Retinal pigment epithelial cell (primary cell): ENCODE measurements at regions not wholly inside any gene's neighbourhood (a gene's known extent, or its start where the extent isn't known, plus 50 kb on each side); places are given as distances from the start of the nearest gene placed in this dataset.

Experiments used
- DNase-seq: peaks from one replicate; pipeline ENCODE4 v3.0.0-alpha.2; 2010; ENCODE audit warnings: low read depth
- H3K4me3 ChIP-seq: 2 replicates; pipeline ENCODE4 v1.5.1; 2011; ENCODE audit warnings: mild to moderate bottlenecking, low read length, control low read depth, moderate library complexity
- TF ChIP-seq, protein P1 (sequence below): conservative IDR thresholded peaks from 2 replicates; pipeline ENCODE4 v1.5.1; 2011; ENCODE audit warnings: low read depth, low read length, control low read depth, inconsistent platforms

DNA sequence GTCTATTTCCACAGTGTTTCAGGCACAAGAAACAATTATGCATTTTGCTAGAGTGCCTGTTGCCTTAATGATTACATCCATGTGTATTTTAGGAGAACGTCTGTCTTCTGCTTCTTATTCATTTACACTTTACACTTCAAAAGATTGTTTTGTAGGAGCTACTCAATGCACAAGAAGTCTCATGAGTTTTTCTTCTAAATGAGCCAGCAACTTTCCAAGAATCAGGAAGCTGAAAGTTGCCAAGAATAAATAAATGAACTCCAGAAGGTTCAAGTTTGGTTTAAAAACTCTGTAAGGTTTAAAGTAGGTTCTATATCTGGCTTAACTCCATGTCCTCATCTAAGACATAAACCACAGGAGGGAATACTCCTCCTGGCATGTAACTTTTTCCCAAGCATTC lies 103.8 kb upstream of the ADPGK start:
- TF ChIP-seq, protein P1, sequence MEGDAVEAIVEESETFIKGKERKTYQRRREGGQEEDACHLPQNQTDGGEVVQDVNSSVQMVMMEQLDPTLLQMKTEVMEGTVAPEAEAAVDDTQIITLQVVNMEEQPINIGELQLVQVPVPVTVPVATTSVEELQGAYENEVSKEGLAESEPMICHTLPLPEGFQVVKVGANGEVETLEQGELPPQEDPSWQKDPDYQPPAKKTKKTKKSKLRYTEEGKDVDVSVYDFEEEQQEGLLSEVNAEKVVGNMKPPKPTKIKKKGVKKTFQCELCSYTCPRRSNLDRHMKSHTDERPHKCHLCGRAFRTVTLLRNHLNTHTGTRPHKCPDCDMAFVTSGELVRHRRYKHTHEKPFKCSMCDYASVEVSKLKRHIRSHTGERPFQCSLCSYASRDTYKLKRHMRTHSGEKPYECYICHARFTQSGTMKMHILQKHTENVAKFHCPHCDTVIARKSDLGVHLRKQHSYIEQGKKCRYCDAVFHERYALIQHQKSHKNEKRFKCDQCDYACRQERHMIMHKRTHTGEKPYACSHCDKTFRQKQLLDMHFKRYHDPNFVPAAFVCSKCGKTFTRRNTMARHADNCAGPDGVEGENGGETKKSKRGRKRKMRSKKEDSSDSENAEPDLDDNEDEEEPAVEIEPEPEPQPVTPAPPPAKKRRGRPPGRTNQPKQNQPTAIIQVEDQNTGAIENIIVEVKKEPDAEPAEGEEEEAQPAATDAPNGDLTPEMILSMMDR, result no peak
- DNase-seq, result no peak
- no peak overlapping the region for H3K4me3 ChIP-seq

DNA sequence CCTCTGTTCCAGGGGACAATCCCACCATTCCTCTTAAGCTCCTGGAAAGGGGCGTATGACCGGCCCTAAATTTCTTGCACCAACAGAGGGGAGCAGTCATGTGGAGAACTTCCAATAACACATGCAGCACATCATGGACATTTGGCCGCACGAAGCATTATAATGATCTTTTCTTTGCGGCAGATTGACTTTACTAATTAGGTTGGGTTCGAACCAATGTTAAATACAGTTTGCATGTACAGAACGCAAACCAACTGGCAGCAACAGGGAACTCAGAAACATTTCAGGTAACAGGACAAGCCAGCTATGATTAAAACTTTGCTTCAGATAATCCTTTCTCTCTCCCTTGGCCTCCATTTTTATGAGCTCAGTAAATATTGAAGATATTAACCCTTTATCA lies 100.8 kb upstream of the ADPGK start:
- TF ChIP-seq, protein P1, result no peak
- DNase-seq, result no peak
- no peak overlapping the region for H3K4me3 ChIP-seq

DNA sequence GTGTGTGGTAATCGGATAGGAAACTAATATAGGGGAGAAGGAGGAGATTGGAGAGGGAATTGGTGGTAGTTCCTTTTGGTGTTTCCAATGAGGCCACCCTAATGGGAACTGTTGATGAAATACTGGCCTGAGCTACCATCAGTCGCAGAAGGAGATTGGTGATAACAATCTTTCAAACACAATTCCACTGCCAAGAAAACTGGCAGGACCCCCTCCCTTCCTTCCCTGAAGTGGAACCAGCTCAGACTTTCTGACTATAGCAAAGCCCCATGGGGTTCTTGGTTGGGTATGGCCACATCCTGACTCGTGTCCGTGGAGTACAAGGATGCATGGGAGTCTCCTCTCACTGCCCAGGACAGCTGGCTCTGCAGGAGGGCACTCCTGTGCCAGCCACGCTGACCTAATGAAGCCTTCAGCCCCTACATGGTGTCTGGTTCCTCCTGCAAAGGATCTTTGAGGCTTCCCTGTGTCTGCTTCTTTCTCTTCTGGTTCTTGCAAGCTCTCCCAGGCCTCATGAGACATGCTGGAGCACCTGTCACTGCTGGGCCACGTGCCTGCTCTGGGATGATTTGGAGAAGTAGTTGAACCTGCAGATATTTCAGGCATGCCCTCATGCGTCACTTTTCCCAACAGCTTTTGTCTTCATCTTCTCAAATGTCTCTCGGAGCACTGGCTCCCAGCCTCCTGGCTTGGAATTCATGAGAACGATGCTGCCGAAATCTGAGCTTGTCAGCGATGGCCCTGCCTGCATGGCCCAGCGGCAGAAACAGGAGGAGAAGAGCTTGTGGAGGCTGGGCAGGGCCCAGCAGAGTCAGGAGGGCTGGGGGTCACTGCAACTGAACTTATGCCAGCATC lies 90.0 kb upstream of the ADPGK start:
- TF ChIP-seq, protein P1, result no peak
- DNase-seq, result no peak
- H3K4me3 ChIP-seq, result no peak overlapping the region

DNA sequence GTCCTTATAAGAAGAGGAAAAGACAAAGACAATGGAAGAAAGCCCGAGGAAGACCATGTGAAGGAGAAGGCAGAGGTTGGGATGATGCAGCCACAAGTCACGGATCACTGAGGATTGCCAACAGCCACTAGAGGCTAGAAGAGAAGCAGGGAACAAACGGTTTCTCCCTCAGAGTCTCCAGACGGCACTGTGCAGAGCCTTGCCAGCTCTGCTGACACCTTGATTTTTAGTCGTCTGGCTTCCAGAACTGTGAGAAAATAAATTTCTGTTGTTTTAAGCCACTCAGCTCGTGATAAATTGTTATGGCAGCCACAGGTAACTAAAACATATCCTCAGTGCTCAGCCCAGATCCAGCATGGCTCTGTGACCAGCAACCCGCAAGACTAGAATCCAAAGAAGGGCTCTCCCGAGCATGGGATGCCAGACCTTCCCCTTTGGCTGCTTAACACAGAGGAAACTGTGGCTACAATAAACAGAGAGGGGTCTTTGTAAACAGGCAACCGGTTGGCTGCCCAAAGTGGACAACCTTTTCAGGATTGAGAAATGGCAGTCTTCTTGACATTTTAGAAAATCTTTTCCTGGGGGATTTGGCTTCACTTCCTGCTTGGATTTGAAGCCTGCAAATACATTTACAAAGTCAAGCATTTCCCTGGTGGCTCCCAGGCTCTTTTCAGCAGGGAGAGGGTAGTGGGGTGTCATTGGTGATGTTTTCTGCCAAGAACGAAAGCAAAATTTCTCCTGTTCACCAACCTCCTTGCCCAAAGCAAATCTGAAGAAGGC lies 88.7 kb upstream of the ADPGK start:
- TF ChIP-seq, protein P1, result no peak
- no peak overlapping the region for H3K4me3 ChIP-seq
- DNase-seq, result no peak

DNA sequence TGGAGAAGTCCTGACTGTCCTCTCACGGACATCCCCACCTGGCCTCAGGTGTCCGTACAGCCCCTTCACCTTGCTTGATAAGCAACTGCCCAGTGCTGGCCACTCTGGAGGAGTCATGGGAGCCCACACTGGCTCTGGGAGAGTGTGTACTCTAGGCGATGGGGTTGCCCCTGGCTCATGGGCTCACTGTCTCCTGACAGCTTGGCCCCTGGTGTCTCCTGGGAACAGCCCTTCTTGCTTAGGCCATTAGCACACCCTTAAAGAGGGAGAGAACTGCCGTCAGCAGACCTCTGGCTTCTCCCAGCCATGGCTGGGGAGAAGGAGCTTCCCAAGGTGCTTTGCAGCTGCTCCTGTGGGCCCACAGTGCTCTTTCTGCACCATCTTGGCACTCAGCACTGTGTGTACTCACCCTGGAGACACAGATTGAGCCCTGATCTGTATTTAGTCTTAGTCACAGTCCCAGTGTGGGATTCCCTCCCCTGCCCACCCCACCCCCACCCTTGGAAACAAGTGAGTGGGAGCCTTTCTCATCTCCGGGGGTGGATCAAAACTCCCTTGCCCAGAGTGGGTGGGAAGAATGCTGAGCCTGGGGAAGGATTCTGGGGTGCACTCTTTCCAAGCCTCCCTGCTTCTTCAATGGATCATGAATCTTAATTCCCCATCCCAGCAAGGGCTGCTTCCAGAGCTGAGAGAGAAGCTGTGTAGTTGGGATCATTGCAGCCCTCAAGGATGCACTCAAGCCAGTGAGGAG lies 83.5 kb upstream of the ADPGK start:
- H3K4me3 ChIP-seq, result no peak overlapping the region
- no peak for DNase-seq
- TF ChIP-seq, protein P1, result no peak

DNA sequence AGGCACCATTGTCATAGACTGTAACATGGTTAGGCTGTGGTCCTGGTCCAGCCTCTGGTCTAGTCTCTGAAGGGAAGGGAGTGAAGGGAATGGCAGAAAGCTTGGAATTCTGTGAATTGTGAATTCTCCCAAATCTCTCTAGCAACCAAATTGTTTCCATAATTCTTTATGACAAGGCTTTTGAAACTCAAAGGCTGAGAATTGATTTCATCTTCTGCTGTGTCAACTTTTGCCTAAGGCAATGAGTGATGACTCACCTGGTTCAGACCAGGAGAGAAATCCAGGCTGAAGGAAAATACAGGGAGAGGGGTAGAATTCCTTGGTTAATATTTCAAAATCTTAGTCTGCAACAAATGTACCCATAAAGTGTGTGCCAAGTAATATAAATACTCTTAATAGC lies 82.6 kb upstream of the ADPGK start:
- H3K4me3 ChIP-seq, result no peak overlapping the region
- TF ChIP-seq, protein P1, result no peak
- no peak for DNase-seq
